HG02852 (cell line): ENCODE measurements at regions not wholly inside any gene's neighbourhood (a gene's known extent, or its start where the extent isn't known, plus 50 kb on each side); places are given as distances from the start of the nearest gene placed in this dataset.
"Not testable (repeated sequence)": the region's sequence is repeated elsewhere in the genome, so short reads cannot be mapped to it uniquely, and the experiment has no call there.

ENCODE experiments used
- ATAC-seq: cut with Tn5 transposase; IDR thresholded peaks from one replicate; pipeline ENCODE4 v1.9.1; 2021; ENCODE audit warnings: mild to moderate bottlenecking, moderate library complexity; ENCODE audit not compliant: unreplicated experiment

DNA sequence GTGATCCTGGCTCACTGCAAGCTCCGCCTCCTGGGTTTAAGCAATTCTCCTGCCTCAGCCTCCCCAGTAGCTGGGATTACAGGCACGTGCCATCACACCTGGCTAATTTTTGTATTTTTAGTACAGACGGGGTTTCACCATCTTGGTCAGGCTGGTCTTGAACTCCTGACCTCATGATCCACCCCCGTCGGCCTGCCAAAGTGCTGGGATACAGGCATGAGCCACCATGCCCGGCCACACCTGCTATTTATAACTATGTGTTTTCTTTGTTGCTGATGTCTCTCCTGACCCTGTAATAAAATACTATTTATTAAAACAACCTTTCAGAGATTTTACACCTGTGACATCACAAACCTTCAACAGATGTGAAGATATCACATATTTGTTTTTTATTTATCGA, 736.5 kb upstream of the PCDH15 start:
- ATAC-seq, result not testable (repeated sequence)

DNA sequence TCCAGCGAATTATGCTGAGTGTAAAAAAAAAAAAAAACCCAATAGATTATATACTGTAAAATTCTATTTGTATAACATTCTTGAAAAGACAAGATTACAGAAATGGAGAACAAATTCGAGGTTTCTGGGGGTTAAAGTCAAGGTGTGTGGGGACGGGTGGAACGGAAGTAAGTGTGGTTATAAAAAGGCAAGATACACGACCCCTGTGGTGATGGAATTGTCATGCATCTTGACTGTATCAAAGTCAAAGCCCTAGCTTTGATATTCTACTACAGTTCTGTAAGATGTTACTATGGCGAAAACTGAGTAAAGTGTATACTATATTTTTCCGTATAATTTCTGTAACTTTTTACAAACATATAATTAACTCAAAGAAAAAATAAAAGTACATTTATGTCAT, 718.2 kb upstream of the PCDH15 start:
- ATAC-seq, result no peak

DNA sequence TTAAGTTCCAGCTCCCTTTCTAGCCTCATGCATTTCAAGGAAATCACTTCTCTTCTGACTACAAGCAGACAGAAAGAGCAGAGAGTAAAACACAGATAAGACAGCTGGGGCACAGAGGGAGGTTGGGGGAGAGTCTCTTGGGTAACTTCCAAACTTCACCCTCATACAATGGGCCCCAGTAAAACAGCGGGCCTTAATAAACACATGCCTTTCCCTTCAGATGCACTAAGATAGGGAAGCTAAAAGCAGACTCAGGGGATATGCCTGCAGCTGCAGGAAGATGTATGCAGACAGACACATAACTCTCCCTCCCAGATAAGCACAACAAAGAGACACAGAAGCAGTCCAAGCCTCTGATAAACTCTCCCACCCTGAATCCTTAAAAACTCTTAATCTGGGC, 717.4 kb upstream of the PCDH15 start:
- not testable (repeated sequence) for ATAC-seq

DNA sequence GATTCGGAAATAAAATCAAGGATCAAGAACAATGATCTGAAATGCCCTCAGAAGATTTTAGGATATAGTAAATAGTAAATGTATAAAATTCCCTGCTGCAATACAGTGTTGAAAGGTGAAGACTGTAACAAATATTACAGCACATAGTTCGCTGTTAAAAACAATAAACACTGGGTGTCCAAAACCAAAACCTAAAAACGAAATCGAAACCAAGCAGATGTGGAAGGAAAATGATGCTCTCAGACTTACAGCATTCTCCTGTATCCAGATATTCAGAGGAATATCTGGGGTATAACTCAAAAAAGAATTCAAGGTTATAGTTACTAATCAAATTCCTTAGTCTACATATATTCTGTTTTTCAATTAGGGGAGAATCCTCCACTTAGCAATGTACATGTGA, 708.1 kb upstream of the PCDH15 start:
- no peak for ATAC-seq

DNA sequence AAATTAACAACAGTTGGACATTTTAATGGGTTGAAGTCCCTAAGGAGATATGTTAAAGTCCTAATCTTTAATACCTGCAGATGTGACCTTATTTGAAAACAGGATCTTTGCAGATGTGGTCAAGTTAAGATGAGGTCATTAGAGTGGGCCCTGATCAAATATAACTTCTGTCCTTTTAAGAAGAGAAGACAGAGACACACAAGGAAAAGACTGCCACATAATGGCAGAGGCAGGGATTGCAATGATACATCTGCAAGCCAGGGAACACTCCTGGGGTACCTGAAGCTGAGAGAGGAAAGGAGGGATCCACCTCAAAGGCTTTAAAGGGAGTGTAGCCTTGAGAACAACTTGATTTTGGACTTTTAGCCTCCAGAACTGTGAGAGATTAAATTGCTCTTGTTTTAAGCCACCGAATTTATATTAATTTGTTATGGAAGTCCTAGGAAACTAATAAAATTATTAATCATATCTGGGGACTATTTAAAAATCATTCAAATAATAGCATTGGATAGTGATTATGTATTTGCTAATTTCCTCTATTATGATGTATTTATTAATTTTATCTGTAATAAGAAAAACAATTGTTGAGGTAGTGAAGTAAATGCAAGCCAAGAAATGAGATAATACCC, 700.0 kb upstream of the PCDH15 start:
- ATAC-seq, result no peak

DNA sequence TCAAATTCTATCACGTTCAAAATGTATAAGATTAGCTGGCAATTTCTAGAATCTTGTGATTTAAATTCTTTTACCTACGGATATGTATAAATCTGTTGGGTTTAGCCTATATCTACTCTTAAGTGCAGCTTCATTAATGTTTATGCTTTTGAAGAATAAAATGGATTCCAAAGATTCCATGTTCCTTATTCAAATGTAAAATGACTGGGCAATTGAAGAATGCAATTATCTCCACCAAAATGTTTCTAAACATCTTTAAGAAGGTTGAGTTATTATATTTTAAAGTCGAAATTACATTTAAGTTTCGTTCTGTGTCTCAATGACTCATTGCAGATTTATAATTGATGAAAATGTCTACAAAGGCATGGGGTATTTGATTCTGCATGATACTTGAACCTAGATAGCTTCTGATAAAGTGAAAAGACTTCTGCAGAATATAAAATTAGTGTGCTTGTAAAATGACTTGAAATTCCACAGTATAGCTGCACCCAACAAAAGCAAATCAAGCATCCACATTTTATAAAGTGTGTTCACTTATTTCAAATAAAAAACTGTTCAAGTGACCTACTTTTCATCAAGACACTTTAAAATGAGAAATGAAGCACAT, 697.0 kb upstream of the PCDH15 start:
- ATAC-seq, result no peak

DNA sequence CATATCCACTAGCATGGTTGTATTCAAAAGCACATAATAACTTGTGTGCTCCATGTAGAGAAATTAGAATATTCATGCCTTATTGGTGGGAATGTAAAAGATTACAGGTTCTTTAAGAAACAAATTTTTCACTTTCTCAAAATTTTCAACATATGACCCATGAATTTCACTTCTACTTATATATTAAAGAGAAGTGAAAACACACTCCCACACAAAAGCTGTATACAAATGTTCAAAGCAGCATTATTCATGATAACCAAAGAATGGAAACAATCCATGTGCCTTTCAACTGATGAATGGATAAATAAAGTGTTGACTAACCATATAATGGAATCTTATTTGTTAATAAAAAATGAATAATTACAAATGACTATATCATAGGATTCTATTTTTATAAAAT, 694.5 kb upstream of the PCDH15 start:
- ATAC-seq, result peak; percentile 52

DNA sequence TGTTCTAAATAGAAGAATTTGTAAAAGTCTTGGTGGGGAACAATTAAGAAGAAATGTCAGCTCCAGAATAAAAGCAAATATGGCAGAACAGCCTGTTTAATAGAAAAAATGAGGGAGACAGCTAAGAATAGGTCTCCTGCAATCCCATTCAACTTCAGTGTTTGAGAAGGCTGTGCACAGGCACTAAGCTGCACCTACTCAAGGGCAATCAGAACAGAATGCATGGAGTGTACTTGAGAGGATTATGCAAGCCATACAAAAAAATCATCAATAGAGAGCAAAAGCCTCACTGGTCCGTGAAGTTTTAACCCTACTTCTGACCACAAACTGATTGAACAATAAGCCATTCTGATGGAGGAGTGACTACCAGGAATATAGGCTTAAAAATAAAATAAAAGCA, 690.7 kb upstream of the PCDH15 start:
- no peak for ATAC-seq

DNA sequence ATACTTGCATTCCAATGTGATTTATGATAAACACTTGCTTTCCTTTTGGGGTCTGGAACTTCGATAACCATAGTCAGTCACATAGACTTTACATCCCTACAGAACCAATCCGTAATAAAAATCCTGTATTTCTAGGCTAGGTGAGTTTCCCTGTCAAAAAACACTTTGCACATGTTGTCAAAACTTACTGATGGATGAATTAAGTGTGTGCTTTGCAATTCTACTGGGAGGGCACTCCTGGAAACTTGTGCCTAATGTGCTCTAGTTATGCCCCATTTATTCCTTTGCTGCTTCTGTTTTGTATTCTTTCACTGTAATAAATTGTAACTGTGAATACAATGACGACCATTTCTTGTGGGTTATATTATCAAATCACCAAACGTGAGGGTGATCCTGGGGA, 684.8 kb upstream of the PCDH15 start:
- no peak for ATAC-seq

DNA sequence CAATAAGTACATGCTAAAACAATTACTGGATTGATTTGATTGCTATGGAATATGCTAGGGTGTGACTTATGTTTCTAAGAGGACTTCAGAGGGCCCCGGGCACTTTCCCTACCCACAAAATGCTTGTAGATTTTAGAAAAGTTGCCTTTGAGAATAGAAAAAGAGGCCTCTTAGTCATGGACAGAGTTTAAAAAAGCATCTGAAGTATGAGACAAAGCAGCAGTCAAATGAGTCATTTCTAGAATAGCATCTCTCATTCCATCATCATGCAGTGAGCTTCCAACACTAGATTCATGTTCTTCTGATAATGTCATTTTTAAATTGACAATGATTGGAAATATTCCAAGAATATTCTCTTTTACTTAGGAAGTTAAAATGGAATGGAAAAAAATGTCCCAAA, 675.1 kb upstream of the PCDH15 start:
- ATAC-seq, result no peak

DNA sequence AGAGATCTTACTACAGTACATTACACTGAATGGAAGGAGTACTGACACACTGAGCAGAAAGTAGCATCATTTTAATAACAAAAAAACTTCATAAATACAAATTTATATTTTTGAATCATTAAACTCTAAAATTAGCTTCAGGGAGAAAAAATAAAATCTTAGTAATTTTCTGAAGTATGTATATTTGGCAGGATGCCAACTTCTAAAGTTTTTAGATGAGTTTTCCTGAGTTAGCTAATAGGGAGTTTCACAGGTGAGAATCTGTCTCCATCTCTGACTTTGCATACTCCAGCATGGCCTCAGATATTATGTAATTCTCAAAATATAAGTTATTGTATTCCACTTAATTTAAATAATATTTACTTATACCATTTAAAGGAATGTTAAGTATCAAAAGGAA, 673.2 kb upstream of the PCDH15 start:
- no peak for ATAC-seq

DNA sequence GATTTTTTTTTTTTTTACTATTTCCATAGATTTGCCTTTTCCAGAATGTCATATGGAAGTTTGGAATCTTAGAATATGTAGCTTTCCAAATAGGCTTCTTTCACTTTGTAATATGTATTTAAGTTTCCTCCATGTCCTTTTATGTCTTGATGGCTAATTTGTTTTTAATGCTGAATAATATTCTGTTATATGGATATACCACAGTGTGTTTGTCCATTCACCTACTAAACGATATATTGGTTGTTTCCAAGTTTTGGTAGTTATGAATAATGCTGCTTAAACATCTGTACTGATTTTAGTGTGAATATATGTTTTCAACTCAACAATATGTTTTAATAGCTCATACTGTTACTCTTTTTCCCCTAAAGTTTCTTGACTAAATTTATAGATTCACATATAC, 669.8 kb upstream of the PCDH15 start:
- ATAC-seq, result no peak

DNA sequence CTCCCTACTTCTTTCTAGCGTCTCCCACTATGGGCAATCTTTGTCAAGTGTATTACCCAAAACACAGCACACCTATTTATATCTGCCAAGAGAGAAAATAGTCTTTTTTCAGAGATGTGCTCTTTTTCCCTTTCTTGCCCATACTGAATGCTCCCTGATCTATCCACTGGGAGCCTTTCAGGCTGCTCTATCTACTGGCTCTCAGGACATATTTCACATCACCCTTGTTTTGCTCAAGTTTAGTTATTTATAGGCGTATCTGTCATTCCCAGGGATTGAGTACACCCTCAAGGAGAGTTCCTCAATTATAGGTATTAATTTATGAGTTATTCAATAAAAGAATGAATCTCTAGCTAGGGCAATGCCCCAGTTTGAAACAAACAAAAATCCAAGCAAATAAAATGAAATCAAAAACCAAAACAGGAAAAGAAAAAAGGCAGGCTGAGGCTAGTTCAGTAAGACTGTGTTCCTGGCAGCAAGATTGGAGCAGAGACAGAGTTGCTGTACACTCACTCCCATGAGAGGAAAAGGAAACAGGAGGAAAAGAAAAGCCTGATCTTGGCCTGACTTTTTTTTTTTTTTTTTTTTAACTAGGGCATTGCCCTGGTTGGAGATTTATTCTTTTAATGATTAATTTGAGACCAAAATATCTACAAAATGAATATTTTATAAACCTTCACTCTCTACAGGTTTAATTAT, 665.9 kb upstream of the PCDH15 start:
- ATAC-seq, result no peak

DNA sequence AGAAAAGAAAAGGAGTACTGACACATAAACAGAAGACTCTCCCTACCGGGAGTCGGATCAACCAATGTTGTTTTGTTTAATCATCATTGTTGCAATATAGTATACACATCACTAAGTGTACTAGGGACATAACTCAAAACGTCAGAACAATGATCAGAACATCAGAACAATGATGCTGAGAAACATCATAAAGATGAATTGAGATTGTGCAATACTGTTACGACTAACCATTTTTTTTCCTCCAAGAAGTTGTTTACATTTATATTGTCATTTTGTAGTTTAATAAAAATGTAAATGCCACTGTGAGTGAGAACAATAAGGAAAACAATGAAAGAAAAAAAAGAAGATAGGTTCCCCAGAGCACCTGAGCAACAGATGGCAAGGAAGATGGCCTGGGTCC, 663.1 kb upstream of the PCDH15 start:
- no peak for ATAC-seq

DNA sequence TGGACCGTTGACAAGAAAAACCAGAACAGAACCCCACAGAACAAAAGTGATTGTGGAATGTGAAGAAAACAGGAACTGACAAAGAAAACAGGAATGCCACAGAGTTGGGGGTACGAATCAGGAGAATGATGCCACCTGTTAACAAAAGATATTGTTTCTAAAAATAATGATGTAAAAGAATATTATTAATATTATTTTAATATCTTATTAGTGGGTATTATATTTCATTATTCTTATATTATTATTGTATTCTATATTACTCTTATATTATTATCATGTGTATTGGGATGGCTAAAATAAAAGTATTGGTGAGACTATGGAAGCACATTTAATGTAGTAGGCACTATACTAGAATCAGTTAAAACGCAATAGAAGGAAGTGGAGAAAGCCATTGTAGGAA, 659.0 kb upstream of the PCDH15 start:
- no peak for ATAC-seq

DNA sequence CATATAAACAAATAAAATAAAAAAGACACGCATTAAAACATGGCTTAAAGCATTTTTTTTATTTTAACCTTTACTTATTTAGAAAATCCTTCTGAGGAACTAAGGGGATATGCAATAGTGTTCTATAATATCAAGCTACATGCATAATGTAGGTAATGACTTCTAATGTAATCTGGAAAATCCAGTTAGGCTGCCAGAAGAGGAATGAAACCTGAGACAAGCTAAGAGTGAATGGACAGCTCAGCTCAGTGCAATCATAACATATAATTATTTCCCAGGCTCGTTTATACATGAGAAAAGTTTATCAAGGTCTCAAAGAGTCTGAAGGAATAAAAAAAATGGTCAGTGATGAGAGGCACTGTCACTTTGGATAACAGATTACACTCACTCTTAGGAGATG, 649.0 kb upstream of the PCDH15 start:
- ATAC-seq, result no peak

DNA sequence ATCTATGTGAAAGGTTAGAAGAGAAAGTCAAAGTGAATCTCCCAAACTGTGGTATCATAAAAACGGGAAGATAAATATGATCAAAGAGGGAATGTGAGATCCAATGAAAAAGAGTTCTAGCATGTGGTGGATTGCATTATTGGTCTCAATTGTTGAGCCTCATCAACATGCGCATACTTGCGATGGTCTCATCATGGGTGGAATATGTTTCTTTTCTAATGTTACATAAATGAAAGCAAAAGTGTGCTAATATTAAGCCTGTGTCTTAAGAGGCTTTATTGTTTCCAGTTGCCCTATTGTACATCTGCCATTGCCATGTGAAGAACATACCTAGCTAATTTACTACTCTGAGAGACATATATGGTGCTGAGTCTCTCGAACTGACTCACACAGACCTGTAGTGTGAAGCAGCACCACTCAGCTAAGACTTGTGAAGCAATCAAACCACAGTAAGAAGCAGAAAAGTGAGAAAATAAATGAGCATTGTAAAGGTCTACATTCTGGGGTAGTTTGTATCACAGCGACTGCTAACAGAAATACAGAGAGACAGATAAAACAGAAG, 645.5 kb upstream of the PCDH15 start:
- no peak for ATAC-seq

DNA sequence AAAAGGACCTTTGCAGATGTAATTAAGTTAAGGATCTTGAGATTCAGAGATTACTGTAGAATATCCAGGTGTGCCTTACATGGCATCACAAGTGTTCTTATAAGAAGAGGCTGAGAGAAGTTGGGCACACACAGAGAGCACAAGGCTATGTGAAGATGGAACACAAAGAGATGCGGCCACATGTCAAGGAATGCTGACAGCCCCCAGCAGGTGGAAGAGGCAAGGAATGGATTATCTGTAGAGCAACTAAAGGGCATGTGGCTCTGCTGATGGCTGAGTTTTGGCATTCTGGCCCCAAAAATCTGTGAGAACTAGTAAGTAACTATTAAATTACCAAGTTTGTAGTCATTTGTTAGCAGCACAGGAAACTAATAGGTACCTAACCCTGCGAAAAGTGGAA, 640.7 kb upstream of the PCDH15 start:
- no peak for ATAC-seq

DNA sequence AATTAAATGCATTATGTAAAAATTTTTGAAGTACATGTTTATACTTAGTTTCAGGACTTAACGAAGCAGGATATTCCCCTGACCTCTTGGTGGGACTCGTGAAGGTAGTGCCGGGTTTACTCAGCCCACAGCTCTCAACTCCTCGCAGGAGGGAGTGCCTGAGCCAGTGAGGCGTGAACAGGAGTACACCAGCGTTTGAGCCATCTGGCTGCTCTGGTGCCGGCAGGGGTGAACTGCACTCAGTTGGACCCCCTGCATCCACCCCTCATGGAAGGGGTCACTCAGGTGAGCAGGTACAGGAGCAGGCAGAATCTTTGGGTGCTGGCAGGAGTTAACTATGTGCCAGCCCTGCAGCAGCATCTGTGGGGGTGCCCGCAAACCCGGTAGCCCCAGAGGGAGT, 625.1 kb upstream of the PCDH15 start:
- ATAC-seq, result no peak

DNA sequence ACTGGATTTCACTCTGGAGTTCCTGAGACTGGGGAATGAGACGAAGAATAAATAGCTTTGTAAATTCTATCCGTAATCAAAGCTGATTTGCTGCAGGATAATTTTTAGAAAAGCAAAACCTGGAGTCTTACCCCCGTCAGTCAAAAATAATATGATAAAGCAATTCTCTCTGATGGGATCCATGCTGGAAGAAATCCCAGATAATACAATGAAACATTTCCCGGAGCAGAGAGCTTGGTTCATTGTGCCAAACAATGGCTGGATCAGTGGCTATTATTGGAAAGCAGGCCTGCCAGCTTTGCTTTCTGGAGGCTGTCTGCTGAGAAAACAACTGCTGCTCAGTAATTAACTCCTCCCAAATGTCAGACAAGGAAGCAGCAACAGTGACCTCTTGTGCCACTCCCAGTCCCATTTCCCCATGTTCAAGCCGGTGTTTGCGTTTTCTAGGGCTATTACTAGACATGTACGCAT, 609.4 kb upstream of the PCDH15 start:
- ATAC-seq, result no peak

DNA sequence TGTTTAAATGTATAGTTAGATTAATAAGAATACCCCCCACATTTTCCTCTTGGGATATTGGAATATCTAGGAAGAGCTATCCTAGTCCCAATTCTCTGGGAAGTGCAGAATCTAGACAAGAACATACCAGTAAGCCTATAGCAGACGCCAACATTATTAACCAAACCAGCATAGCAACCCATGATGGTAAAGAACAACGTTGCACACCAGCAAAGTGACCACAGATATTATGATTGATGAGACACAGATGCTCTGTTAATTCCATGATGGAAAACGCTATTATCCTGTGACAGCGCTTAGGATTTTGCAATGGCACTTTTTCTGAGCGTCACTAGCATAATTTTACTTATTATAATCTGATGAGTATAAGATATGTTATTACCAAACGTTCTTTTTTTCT, 603.1 kb upstream of the PCDH15 start:
- no peak for ATAC-seq
